Heart right ventricle (tissue), 16 donors: ENCODE measurements at regions not wholly inside any gene's neighbourhood (a gene's known extent, or its start where the extent isn't known, plus 50 kb on each side); places are given as distances from the start of the nearest gene placed in this dataset.

Experiments used
- ATAC-seq, 8 donors: fragments of 200-7000 bp; cut with Tn5 transposase; one replicate each; pipeline ENCODE4 v1.9.1; 2020; ENCODE audit warnings: mild to moderate bottlenecking in 8 of 8, moderate library complexity in 8 of 8, moderate number of reproducible peaks in 1 of 8
- DNase-seq, 2 donors: peaks; one replicate each; pipeline ENCODE4 v3.0.0-alpha.2; 2020
- H3K27ac ChIP-seq, 10 donors: fragments of 200-600 bp; sonication (generic) in 2 of 10; one replicate each; pipeline versions ENCODE4 v1.5.0 to v1.8.0; 2020 to 2022; ENCODE audit warnings: mild to moderate bottlenecking in 3 of 10
- H3K27me3 ChIP-seq, 7 donors: fragments of 200-600 bp; one replicate each; pipeline ENCODE4 v1.8.0; 2021 to 2022; ENCODE audit warnings: mild to moderate bottlenecking in 2 of 7
- H3K36me3 ChIP-seq, 9 donors: fragments of 200-600 bp; sonication (generic) in 1 of 9; one replicate each; pipeline versions ENCODE4 v1.5.0 to v1.8.0; 2020 to 2022; ENCODE audit warnings: mild to moderate bottlenecking in 2 of 9
- H3K4me1 ChIP-seq, 9 donors: fragments of 200-600 bp; sonication (generic) in 1 of 9; one replicate each; pipeline versions ENCODE4 v1.5.0 to v1.8.0; 2020 to 2022; ENCODE audit warnings: mild to moderate bottlenecking in 4 of 9
- H3K4me3 ChIP-seq, 10 donors: fragments of 200-600 bp; sonication (generic) in 2 of 10; one replicate each; pipeline versions ENCODE4 v1.5.0 to v1.8.0; 2020 to 2022; ENCODE audit warnings: mild to moderate bottlenecking in 7 of 10, moderate library complexity in 2 of 10
- H3K9me3 ChIP-seq, 11 donors: fragments of 200-600 bp in 10 of 11; sonication (generic) in 2 of 11; one replicate each; pipeline versions ENCODE4 v1.5.0 to v1.8.0; 2013 to 2022; ENCODE audit warnings: mild to moderate bottlenecking in 2 of 11, control low read depth in 1 of 11, moderate library complexity in 1 of 11
- CTCF ChIP-seq, 9 donors: fragments of 200-600 bp; sonication (generic) in 2 of 9; IDR thresholded peaks; one replicate each; pipeline versions ENCODE4 v1.5.0 to v1.8.0; 2021 to 2022; ENCODE audit warnings: antibody characterized with exemption in 9 of 9, mild to moderate bottlenecking in 5 of 9, moderate library complexity in 1 of 9
- WGBS, 2 donors: extraction: QIAGEN DNeasy Blood & Tissue Kit; methylation state at CpG; one replicate each; pipeline ENCODE4 v1.1.7; 2013; ENCODE audit warnings: inconsistent platforms in 1 of 2; 5-methylcytosine and 5-hydroxymethylcytosine counted together
- intact Hi-C, 10 donors: fragments of 100-400 bp; cut with DNase I; formaldehyde crosslinking; loops; one replicate each; pipeline versions ENCODE4 v1.11.1 to v1.14.2; 2022
- donor health status: Arrhythmogenic right ventricular cardiomyopathy.
- donor health status: ischemic (EF 13 %, LVEDD 7.1; RV severe dilation, severe dysfunction).
- donor health status: healthy with polysubstance abuse.
- donor health status: DM: no; HTN: yes; CAD: no.
- donor health status: DM: no; HTN: no; CAD: no.
- donor health status: ischemic (EF 25% LVEDD 6.9; RV normal size, moderate dysfunction).
- donor health status: ischemic (EF 25% LVEDD 5.7; RV mildly dilated, moderate dysfunction).
- donor health status: healthy.
- donor health status: DM: yes; HTN: yes; CAD: no.
- donor health status: Ischemic cardiomyopathy.
- donor health status: ischemic (EF 35%, LVEDD 5.7; RV mildly dilated, moderate dysfunction).
- donor health status: nonischemic (EF 11% LVEDD 7.7; RV severe dilation, severe dysfunction).
- donor health status: DM: yes; HTN: yes; CAD: no.
- donor health status: PGD.
- donor health status: ischemic (EF 29% LVEDD 5.4; RV normal size, mild dysfunction).
- donor health status: nonischemic (EF 23%, LVEDD 6.1; RV moderate dilation, normal function).

GRCh38 chr19:30167206-30167868, 204.8 kb upstream of the ZNF536 start:
- no peaks in the 10 kb centered on the region for H3K9me3 ChIP-seq
- H3K27me3 ChIP-seq, result peaks cover 0 to 12% (median 0%) of the 10 kb centered on the region in 7 donors
- ATAC-seq (no peak), DNase-seq (no peak)
- no peak overlapping the region for H3K4me3 ChIP-seq
- peaks cover 0 to 3% (median 0%) of the 10 kb centered on the region in 9 donors for H3K4me1 ChIP-seq
- intact Hi-C loops, result no loop called here
- H3K36me3 ChIP-seq, result no peaks in the 10 kb centered on the region
- TF ChIP-seq CTCF (IDR thresholded peaks at IDR 0.05), result no peak
- no peak overlapping the region for H3K27ac ChIP-seq
- 89 to 90% methylated on average over 14 of the region's 14 CpGs for WGBS, 2 donors

GRCh38 chr19:30167976-30168635, 204.1 kb upstream of the ZNF536 start:
- Histone ChIP-seq H3K9me3 (no peaks in the 10 kb centered on the region), H3K27ac (no peak overlapping the region), H3K4me3 (no peak overlapping the region), H3K4me1 (peaks cover 0 to 3% (median 0%) of the 10 kb centered on the region in 9 donors), H3K36me3 (no peaks in the 10 kb centered on the region), H3K27me3 (peaks cover 0 to 12% (median 0%) of the 10 kb centered on the region in 7 donors)
- 86 to 89% methylated on average over 13 of the region's 13 CpGs for WGBS, 2 donors
- intact Hi-C loops, result no loop called here
- DNase-seq (no peak), ATAC-seq (peak in 1 of 8 donors; percentile 27)
- no peak for TF ChIP-seq CTCF (IDR thresholded peaks at IDR 0.05)

- no peak for DNase-seq
- H3K27me3 ChIP-seq, result peaks cover 0 to 12% (median 0%) of the 10 kb centered on the region in 7 donors
- TF ChIP-seq CTCF (IDR thresholded peaks at IDR 0.05), result no peak
- WGBS, 2 donors, result 76 to 81% methylated on average over 5 of the region's 5 CpGs
- H3K4me1 ChIP-seq, result peaks cover 0 to 1% (median 0%) of the 10 kb centered on the region in 9 donors
- no peaks in the 10 kb centered on the region for H3K36me3 ChIP-seq
- intact Hi-C loops, result no loop called here
- H3K9me3 ChIP-seq, result no peaks in the 10 kb centered on the region
- no peak for ATAC-seq
- H3K4me3 ChIP-seq, result no peak overlapping the region
- no peak overlapping the region for H3K27ac ChIP-seq
These were observed 203.4 kb upstream of the ZNF536 start for GRCh38 chr19:30168760-30169159.

GRCh38 chr19:30169196-30169900, 202.8 kb upstream of the ZNF536 start:
- peaks cover 0 to 12% (median 0%) of the 10 kb centered on the region in 7 donors for H3K27me3 ChIP-seq
- H3K4me3 ChIP-seq, result no peak overlapping the region
- no peaks in the 10 kb centered on the region for H3K9me3 ChIP-seq
- no peak for TF ChIP-seq CTCF (IDR thresholded peaks at IDR 0.05)
- no peak overlapping the region for H3K27ac ChIP-seq
- DNase-seq (no peak), ATAC-seq (no peak)
- H3K4me1 ChIP-seq, result no peaks in the 10 kb centered on the region
- intact Hi-C loops, result no loop called here
- WGBS, 2 donors, result 70 to 72% methylated on average over 9 of the region's 9 CpGs
- no peaks in the 10 kb centered on the region for H3K36me3 ChIP-seq
